Adrenal gland (tissue), 9 donors: ENCODE measurements at regions not wholly inside any gene's neighbourhood (a gene's known extent, or its start where the extent isn't known, plus 50 kb on each side); places are given as distances from the start of the nearest gene placed in this dataset.

ENCODE experiments used
- DNase-seq, 7 donors: peaks; one replicate each; pipeline ENCODE4 v3.0.0-alpha.2; 2019 to 2020
- H3K27ac ChIP-seq, 5 donors: fragments of 200-600 bp; sonication (generic) in 4 of 5; 1 replicate in 3 of 5; 2 replicates in 2 of 5; pipeline versions ENCODE4 v1.5.1 to v1.8.0; 2016 to 2020; ENCODE audit warnings: mild to moderate bottlenecking in 1 of 5
- H3K27me3 ChIP-seq: fragments of 200-600 bp; 2 replicates; pipeline ENCODE4 v1.8.0; 2021
- H3K36me3 ChIP-seq, 2 donors: fragments of 200-600 bp; replicated peaks in 1 of 2; 1 replicate in 1 of 2; 2 replicates in 1 of 2; pipeline versions ENCODE4 v1.5.1 to v1.8.0; 2018 to 2022
- H3K4me1 ChIP-seq, 2 donors: fragments of 200-600 bp; replicated peaks in 1 of 2; 1 replicate in 1 of 2; 2 replicates in 1 of 2; pipeline versions ENCODE4 v1.5.1 to v1.8.0; 2018 to 2021
- H3K4me3 ChIP-seq, 4 donors: fragments of 200-600 bp; sonication (generic) in 3 of 4; one replicate each; pipeline ENCODE4 v1.5.1; 2016 to 2018
- H3K9me3 ChIP-seq, 3 donors: fragments of 200-600 bp; sonication (generic) in 1 of 3; replicated peaks in 1 of 3; 1 replicate in 2 of 3; 2 replicates in 1 of 3; pipeline versions ENCODE4 v1.5.1 to v1.8.0; 2016 to 2021
- POLR2A ChIP-seq, 2 donors: fragments of 450-650 bp; IDR thresholded peaks; one replicate each; pipeline ENCODE4 v1.6.1; 2017; ENCODE audit warnings: antibody characterized with exemption in 2 of 2, mild to moderate bottlenecking in 2 of 2, moderate library complexity in 1 of 2
- WGBS, 4 donors: extraction: QIAGEN DNeasy Blood & Tissue Kit in 2 of 4; methylation state at CpG; one replicate each; pipeline versions ENCODE4 v1.1.5 to v1.1.7; 2013 to 2017; 5-methylcytosine and 5-hydroxymethylcytosine counted together
- intact Hi-C, 2 donors: fragments of 100-400 bp; cut with DNase I; formaldehyde crosslinking; loops; one replicate each; pipeline versions ENCODE4 v1.14.1 to v1.15.0; 2022 to 2023
- TF ChIP-seq, protein P1 (sequence below), 6 experiments: fragments of 450-650 bp in 4 of 6; fragments of 200-600 bp in 2 of 6; sonication (generic) in 1 of 6; IDR thresholded peaks; 1 replicate in 5 of 6; 2 replicates in 1 of 6; pipeline versions ENCODE4 v1.5.1 to v1.8.0; 2016 to 2021; ENCODE audit warnings: antibody characterized with exemption in 6 of 6, mild to moderate bottlenecking in 2 of 6, moderate library complexity in 1 of 6
- donor health status: healthy with polysubstance abuse.
- donor health status: Bipolar disorder and iron deficiency.
- donor health status: DM: yes; HTN: yes; CAD: no.
- donor health status: DM: no; HTN: no; CAD: no.
- donor health status: DM: no; HTN: no; CAD: no.

DNA sequence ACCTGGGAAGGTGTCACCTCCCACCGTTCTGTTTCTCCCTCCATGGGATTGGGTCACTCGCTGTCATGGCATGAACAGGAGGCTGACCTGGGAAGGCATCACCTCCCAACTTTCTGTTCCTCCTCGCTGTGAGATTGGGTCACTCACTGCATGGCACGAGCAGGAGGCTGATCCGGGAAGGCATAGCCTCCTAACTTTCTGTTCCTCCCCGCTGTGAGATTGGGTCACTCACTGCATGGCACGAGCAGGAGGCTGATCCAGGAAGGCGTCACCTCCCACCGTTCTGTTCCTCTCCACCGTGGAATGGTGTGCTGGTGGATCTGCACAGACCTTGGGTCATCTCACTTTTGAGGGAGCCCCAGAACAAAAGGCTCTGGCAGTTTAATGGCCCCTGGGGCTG lies 239.2 kb upstream of the PRKCQ start:
- TF ChIP-seq, protein P1, sequence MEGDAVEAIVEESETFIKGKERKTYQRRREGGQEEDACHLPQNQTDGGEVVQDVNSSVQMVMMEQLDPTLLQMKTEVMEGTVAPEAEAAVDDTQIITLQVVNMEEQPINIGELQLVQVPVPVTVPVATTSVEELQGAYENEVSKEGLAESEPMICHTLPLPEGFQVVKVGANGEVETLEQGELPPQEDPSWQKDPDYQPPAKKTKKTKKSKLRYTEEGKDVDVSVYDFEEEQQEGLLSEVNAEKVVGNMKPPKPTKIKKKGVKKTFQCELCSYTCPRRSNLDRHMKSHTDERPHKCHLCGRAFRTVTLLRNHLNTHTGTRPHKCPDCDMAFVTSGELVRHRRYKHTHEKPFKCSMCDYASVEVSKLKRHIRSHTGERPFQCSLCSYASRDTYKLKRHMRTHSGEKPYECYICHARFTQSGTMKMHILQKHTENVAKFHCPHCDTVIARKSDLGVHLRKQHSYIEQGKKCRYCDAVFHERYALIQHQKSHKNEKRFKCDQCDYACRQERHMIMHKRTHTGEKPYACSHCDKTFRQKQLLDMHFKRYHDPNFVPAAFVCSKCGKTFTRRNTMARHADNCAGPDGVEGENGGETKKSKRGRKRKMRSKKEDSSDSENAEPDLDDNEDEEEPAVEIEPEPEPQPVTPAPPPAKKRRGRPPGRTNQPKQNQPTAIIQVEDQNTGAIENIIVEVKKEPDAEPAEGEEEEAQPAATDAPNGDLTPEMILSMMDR (IDR thresholded peaks at IDR 0.05) = no peak
- no peak for TF ChIP-seq POLR2A (IDR thresholded peaks at IDR 0.05)
- Histone ChIP-seq H3K4me1 (no peaks in the 10 kb centered on the region), H3K27ac (no peak overlapping the region), H3K9me3 (no peaks in the 10 kb centered on the region), H3K36me3 (no peaks in the 10 kb centered on the region), H3K4me3 (no peak overlapping the region), H3K27me3 (no peaks in the 10 kb centered on the region)
- 51 to 76% (median 67%) methylated on average over 6 to 10 of the region's 10 CpGs for WGBS, 4 donors
- no peak for DNase-seq
- intact Hi-C loops = no loop called here

DNA sequence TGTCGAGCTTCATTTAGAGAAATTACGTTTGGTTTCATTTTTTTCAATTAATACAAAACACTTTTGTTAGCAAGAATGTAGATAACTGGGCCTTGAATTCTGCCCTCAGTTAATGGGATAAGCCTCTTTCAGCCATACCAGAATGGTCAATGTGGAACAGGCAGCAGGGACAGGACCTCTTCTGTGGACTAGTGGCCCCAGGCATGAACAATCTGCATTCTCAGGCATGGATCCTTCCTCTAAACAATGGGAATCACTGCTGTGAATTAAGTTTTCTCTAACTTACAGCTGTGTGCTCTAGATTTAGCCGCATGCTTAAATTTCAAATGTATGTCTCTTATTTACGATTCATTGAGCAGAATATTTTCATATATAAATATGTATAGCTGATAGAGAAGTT lies 237.7 kb upstream of the PRKCQ start:
- H3K27me3 ChIP-seq = no peaks in the 10 kb centered on the region
- DNase-seq = no peak
- no peak overlapping the region for H3K27ac ChIP-seq
- H3K4me1 ChIP-seq = no peaks in the 10 kb centered on the region
- no peaks in the 10 kb centered on the region for H3K9me3 ChIP-seq
- WGBS, 4 donors = 68 to 84% (median 78%) methylated on average over 4 of the region's 4 CpGs
- TF ChIP-seq, protein P1 (IDR thresholded peaks at IDR 0.05) = no peak
- TF ChIP-seq POLR2A (IDR thresholded peaks at IDR 0.05) = no peak
- H3K4me3 ChIP-seq = no peak overlapping the region
- H3K36me3 ChIP-seq = no peaks in the 10 kb centered on the region
- intact Hi-C loops = no loop called here

DNA sequence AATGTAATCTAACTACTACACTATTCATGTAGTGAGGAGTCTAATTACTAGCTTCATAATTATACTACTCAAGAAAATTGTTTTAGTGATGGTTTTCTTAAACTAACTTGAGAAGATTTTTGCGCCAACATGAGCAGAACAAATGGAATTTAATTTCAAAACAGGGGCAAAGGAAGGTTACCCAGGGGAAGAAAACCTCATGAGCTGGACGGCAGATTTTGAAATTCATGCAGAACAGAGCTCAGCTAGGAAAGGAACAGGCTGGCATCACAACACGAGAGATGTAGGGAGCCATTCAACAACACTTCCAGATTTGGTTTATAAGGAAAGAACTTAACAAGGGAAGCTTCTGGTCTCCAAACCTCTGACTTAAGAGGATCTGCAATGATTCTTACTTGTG lies 235.3 kb upstream of the PRKCQ start:
- Histone ChIP-seq H3K27me3 (peaks cover 4% of the 10 kb centered on the region), H3K27ac (no peak overlapping the region), H3K4me1 (no peaks in the 10 kb centered on the region), H3K4me3 (no peak overlapping the region), H3K36me3 (no peaks in the 10 kb centered on the region), H3K9me3 (no peaks in the 10 kb centered on the region)
- DNase-seq = no peak
- intact Hi-C loops = no loop called here
- 68 to 76% (median 72%) methylated on average over 3 of the region's 3 CpGs for WGBS, 4 donors
- TF ChIP-seq, protein P1 (IDR thresholded peaks at IDR 0.05) = no peak

DNA sequence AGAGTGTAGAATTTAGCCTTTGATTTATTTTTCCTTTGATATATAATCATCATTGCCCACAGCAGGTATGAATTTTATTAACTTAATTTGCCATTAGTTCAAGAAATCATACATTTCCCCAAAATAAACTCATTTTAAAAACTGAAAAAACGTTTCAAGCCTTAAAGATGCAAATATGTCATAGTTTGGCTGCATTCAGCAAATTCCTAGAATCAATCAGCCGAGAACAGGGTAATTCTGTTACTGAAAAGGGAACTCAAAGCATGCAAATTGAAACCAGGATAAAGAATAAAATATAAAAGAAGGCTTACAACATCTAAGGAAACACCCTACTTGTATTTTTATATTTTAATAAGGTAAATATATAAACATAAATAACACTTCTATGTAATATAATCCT lies 233.8 kb upstream of the PRKCQ start:
- 46 to 50% (median 48%) methylated on average over 2 of the region's 2 CpGs for whole genome bisulfite sequencing, 4 donors
- H3K27me3 ChIP-seq = peaks cover 7% of the 10 kb centered on the region
- DNase-seq = no peak
- TF ChIP-seq, protein P1 (IDR thresholded peaks at IDR 0.05) = no peak
- TF ChIP-seq POLR2A (IDR thresholded peaks at IDR 0.05) = no peak
- no peaks in the 10 kb centered on the region for H3K9me3 ChIP-seq
- H3K27ac ChIP-seq = no peak overlapping the region
- no peak overlapping the region for H3K4me3 ChIP-seq
- intact Hi-C loops = no loop called here
- no peaks in the 10 kb centered on the region for H3K36me3 ChIP-seq
- H3K4me1 ChIP-seq = no peaks in the 10 kb centered on the region
